ENCODE measurements at regions not wholly inside any gene's neighbourhood (a gene's known extent, or its start where the extent isn't known, plus 50 kb on each side); places are given as distances from the start of the nearest gene placed in this dataset.
"Not testable (repeated sequence)": the region's sequence is repeated elsewhere in the genome, so short reads cannot be mapped to it uniquely, and the experiment has no call there.

DNA sequence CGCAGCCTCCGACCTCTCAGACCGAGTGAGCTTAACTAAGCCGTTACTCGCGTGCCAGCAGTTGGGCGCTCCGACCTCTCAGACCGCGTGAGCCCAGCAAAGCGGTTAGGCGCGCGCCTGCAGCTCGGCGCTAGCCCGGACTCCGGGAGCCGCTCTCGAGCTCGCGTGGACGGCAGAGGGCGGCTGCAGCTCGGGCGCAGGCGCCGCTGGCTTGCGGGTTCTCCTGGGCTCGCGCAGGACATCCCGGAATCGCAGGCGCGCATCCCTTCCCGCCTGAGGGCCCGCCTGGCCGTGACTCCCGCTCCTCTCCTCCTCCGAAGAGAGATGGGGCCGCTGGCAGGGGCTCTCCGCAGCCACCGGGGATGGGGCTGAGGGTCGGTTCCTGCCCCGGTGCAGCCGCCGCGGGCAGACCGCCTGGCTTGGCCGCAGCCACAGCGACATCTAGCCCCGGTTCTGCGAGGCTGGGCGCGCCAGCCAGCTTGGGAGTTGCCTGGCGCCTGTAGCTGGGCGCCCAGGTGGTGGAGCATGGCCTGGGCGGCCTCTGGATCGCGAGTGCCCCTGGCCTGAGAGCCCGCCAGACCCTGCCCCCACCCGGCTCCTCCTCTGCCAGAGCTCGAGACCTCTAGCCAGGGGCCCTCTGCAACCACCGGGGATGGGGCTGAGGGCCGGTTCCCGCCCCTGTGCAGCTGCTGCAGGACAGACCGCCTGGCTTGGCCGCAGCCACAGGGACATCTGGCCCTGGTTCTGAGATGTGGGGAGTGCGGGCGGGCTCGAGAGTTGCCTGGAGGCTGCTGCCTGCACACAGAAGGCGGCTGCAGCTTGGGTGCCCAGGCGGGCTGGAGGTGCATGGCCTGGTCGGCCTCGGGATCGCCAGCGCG is 85.7 kb upstream of the CCDC180 start:
- H3K27me3 ChIP-seq; H3K27ac ChIP-seq; H3K36me3 ChIP-seq (replicated peaks in 1 of 2; ENCODE audit: insufficient read depth in 1 of 2, low read depth in 2 of 2); H3K9me3 ChIP-seq; intact Hi-C loops (cut with DNase I): not testable (repeated sequence)
- H3K4me1 ChIP-seq: peaks cover 21% of the 10 kb centered on the region
- peak overlapping the region in 1 of 2 donors; percentile 8 for H3K4me3 ChIP-seq
- DNase-seq (peak; percentile 76 to 82 (median 80)), ATAC-seq (peak; percentile 99)
- 1% methylated on average over 77 of the region's 78 CpGs; no CpG with 5 or more reads in 1 of the 2 donors for WGBS, 2 donors
- TF ChIP-seq, protein P1, sequence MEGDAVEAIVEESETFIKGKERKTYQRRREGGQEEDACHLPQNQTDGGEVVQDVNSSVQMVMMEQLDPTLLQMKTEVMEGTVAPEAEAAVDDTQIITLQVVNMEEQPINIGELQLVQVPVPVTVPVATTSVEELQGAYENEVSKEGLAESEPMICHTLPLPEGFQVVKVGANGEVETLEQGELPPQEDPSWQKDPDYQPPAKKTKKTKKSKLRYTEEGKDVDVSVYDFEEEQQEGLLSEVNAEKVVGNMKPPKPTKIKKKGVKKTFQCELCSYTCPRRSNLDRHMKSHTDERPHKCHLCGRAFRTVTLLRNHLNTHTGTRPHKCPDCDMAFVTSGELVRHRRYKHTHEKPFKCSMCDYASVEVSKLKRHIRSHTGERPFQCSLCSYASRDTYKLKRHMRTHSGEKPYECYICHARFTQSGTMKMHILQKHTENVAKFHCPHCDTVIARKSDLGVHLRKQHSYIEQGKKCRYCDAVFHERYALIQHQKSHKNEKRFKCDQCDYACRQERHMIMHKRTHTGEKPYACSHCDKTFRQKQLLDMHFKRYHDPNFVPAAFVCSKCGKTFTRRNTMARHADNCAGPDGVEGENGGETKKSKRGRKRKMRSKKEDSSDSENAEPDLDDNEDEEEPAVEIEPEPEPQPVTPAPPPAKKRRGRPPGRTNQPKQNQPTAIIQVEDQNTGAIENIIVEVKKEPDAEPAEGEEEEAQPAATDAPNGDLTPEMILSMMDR (IDR thresholded peaks at IDR 0.05): peak in 3 of 7 experiments; percentile 2 to 26 (median 6)

DNA sequence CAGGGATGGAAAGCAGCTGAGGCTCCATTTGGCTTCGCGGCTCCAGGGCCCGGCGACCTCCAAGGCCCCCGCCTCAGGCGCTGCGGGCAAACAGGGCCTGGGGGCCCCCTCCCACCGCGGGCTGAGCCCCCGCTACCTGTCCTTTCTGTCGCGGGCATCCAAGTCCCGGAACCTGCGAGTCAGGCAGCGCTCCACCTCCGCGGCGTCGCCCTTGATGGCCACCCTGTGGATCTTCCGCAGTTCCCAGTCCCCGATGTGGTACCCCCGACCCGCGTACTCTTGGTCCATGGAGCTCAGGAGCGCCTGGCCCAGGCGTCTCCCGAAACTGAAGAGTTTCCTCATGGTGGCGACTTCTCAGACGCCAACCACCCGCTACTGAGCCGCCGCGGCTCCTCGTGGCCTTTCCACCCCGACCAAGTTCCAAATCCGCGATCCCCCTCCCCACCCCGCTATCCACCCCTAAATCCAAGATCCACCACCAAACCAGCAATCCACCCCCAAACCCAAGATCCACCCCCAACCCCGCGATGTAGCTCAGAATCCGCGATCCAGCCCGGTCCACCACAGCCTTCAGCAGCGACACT is 86.5 kb upstream of the CCDC180 start:
- Histone ChIP-seq H3K4me1 (peaks cover 21% of the 10 kb centered on the region), H3K9me3 (no peaks in the 10 kb centered on the region), H3K27me3 (no peaks in the 10 kb centered on the region), H3K4me3 (peak overlapping the region in 1 of 2 donors; percentile 8), H3K36me3 (replicated peaks in 1 of 2; ENCODE audit: insufficient read depth in 1 of 2, low read depth in 2 of 2) (no peaks in the 10 kb centered on the region), H3K27ac (no peak overlapping the region)
- intact Hi-C loops (cut with DNase I): no loop called here
- TF ChIP-seq, protein P1 (IDR thresholded peaks at IDR 0.05): no peak
- TF ChIP-seq POLR2A (IDR thresholded peaks at IDR 0.05): no peak
- 1 to 5% methylated on average over 8 to 43 of the region's 44 CpGs for WGBS, 2 donors
- no peak for ATAC-seq
- DNase-seq: peak in 3 of 4 donors; percentile 9 to 15 (median 12)

DNA sequence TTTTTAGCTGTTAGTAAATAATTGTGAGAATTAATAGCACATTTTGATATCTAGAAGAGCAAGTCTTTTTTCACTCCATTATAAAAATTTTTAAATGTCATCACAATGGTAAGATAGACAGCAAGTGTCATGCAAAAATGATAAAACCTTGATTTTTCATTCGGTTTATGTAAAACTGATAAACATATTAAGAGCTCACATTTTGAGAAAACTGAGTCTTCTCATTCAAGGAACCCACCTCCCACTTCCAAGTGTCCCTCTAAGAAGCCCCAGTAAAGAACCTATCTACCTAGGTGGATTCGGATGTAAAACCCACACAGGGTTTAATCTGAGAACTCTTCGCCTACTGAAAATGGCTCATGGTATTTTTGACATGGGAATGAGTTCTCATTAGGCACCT is 87.1 kb upstream of the CCDC180 start:
- H3K27ac ChIP-seq; intact Hi-C loops (cut with DNase I); H3K27me3 ChIP-seq; H3K36me3 ChIP-seq (replicated peaks in 1 of 2; ENCODE audit: insufficient read depth in 1 of 2, low read depth in 2 of 2); ATAC-seq; DNase-seq; H3K9me3 ChIP-seq; H3K4me3 ChIP-seq: not testable (repeated sequence)
- 59 to 64% methylated on average over 3 of the region's 3 CpGs for WGBS, 2 donors
- peaks cover 21% of the 10 kb centered on the region for H3K4me1 ChIP-seq

DNA sequence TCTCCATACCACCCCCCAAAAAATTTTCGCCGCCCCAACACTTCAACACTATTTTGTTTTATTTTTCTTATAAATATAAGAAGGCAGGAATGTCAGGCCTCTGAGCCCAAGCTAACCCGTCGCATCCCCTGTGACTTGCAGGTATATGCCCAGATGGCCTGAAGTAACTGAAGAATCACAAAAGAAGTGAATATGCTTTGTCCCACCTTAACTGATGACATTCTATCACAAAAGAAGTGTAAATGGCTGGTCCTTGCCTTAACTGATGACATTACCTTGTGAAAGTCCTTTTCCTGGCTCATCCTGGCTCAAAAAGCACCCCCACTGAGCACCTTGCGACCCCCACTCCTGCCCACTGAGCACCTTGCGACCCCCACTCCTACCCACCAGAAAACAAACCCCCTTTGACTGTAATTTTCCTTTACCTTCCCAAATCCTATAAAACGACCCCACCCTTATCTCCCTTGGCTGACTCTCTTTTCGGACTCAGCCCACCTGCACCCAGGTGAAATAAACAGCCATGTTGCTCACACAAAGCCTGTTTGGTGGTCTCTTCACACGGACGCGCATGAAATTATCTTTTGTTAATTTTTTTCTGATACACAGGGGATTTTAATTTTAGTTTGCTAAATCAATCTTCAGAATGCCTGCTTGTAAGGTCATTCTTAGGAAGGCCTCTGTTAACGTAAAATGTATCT is 87.9 kb upstream of the CCDC180 start:
- H3K4me3 ChIP-seq; intact Hi-C loops (cut with DNase I); H3K27ac ChIP-seq; H3K27me3 ChIP-seq; DNase-seq; H3K36me3 ChIP-seq (replicated peaks in 1 of 2; ENCODE audit: insufficient read depth in 1 of 2, low read depth in 2 of 2); H3K9me3 ChIP-seq; ATAC-seq: not testable (repeated sequence)
- H3K4me1 ChIP-seq: peaks cover 21% of the 10 kb centered on the region
- 53 to 64% methylated on average over 11 of the region's 12 CpGs for WGBS, 2 donors

DNA sequence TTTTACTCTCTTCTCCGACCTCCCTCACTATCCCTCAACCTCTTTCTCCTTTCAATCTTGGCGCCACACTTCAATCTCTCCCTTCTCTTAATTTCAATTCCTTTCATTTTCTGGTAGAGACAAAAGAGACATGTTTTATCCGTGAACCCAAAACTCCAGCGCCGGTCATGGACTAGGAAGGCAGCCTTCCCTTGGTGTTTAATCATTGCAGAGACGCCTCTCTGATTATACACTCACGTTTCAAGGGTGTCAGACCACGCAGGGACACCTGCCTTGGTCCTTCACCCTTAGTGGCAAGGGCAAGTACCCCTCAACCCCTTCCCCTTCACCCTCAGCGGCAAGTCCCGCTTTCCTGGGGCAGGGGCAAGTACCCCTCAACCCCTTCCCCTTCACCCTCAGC is 92.3 kb upstream of the CCDC180 start:
- H3K36me3 ChIP-seq (replicated peaks in 1 of 2; ENCODE audit: insufficient read depth in 1 of 2, low read depth in 2 of 2); H3K4me1 ChIP-seq; H3K4me3 ChIP-seq; H3K27ac ChIP-seq; H3K27me3 ChIP-seq; H3K9me3 ChIP-seq; DNase-seq; intact Hi-C loops (cut with DNase I); ATAC-seq: not testable (repeated sequence)
- WGBS, 2 donors: 85 to 87% methylated on average over 8 to 9 of the region's 10 CpGs

DNA sequence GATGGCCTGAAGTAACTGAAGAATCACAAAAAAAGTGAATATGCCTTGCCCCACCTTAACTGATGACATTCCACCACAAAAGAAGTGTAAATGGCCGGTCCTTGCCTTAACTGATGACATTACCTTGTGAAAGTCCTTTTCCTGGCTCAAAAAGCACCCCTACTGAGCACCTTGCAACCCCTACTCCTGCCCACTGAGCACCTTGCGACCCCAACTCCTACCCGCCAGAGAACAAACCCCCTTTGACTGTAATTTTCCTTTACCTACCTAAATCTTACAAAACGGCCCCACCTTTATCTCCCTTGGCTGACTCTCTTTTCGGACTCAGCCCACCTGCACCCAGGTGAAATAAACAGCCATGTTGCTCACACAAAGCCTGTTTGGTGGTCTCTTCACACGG is 92.9 kb upstream of the CCDC180 start:
- H3K4me3 ChIP-seq; ATAC-seq; H3K27ac ChIP-seq; H3K4me1 ChIP-seq; intact Hi-C loops (cut with DNase I); H3K27me3 ChIP-seq; H3K36me3 ChIP-seq (replicated peaks in 1 of 2; ENCODE audit: insufficient read depth in 1 of 2, low read depth in 2 of 2); DNase-seq; H3K9me3 ChIP-seq: not testable (repeated sequence)
- 65 to 77% methylated on average over 6 of the region's 6 CpGs for WGBS, 2 donors

DNA sequence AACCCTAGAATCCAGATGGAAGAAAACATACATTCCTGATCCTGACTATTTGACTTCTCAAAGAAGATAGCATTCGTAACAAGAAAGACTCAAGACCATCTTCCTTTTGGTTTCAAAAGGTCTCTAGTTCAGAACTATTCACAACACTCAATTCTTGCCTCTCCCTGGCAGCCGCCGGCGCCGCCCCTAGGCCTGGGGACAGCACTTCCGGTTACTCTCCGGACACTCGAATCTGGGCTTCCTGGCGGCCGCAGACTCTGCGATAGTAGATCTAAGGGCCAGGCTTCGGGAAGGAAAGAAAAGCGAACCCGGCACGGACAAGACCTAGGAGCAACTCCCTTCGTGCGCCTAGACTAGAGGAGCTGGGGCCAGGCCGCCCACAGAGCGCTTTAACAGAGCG is 107.8 kb upstream of the CCDC180 start:
- H3K36me3 ChIP-seq (replicated peaks in 1 of 2; ENCODE audit: insufficient read depth in 1 of 2, low read depth in 2 of 2); H3K27me3 ChIP-seq; DNase-seq; H3K27ac ChIP-seq; H3K9me3 ChIP-seq; intact Hi-C loops (cut with DNase I); H3K4me3 ChIP-seq; H3K4me1 ChIP-seq: not testable (repeated sequence)
- WGBS, 2 donors: 93 to 96% methylated on average over 13 to 18 of the region's 20 CpGs
- ATAC-seq: peak; percentile 65

DNA sequence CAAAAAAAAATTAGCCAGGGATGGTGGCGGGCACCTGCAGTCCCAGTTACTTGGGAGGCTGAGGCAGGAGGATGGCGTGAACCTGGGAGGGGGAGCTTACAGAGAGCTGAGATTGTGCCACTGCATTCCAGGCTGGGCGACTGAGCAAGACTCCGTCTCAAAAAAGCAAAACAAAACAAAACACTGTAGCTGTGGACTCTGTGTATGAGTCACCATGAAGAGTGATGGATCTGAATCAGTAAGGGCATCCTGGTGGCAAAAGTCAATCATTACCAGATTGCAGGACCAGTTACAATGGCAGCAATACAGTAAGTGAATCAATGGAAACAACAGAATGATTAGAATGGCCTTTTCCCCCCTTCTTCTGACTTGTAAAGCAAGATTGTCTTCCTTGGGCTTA is 113.7 kb upstream of the CCDC180 start:
- intact Hi-C loops (cut with DNase I); H3K4me1 ChIP-seq; H3K9me3 ChIP-seq; H3K4me3 ChIP-seq; H3K36me3 ChIP-seq (replicated peaks in 1 of 2; ENCODE audit: insufficient read depth in 1 of 2, low read depth in 2 of 2); ATAC-seq; DNase-seq; H3K27me3 ChIP-seq; H3K27ac ChIP-seq: not testable (repeated sequence)
- WGBS, 2 donors: 81 to 90% methylated on average over 4 of the region's 4 CpGs
